HG03064 (cell line): ENCODE measurements at regions not wholly inside any gene's neighbourhood (a gene's known extent, or its start where the extent isn't known, plus 50 kb on each side); places are given as distances from the start of the nearest gene placed in this dataset.

Source experiments
- ATAC-seq: cut with Tn5 transposase; IDR thresholded peaks from one replicate; pipeline ENCODE4 v1.9.1; 2021; ENCODE audit warnings: low read depth; ENCODE audit not compliant: unreplicated experiment

- no peak for ATAC-seq
Measured at GRCh38 chr4:163748449-163748848, 254.0 kb downstream of the TMA16 start.

GRCh38 chr4:163755013-163755412 is 260.5 kb downstream of the TMA16 start:
- ATAC-seq, result peak; percentile 64

GRCh38 chr4:163757219-163757618 is 262.7 kb downstream of the TMA16 start:
- no peak for ATAC-seq

- ATAC-seq, result no peak
Measured at GRCh38 chr4:163758032-163758431, 263.5 kb downstream of the TMA16 start.

GRCh38 chr4:163762741-163763140 is 268.3 kb downstream of the TMA16 start:
- no peak for ATAC-seq

- ATAC-seq, result no peak
Measured at GRCh38 chr4:163764569-163764968, 270.1 kb downstream of the TMA16 start.

GRCh38 chr4:163768014-163768413 is 273.5 kb downstream of the TMA16 start:
- no peak for ATAC-seq

- ATAC-seq, result no peak
Measured at GRCh38 chr4:163772238-163772637, 277.7 kb downstream of the TMA16 start.

- ATAC-seq, result no peak
Measured at GRCh38 chr4:163773940-163774339, 279.4 kb downstream of the TMA16 start.

GRCh38 chr4:163776957-163777356 is 282.5 kb downstream of the TMA16 start:
- ATAC-seq, result no peak

GRCh38 chr4:163781726-163782125 is 287.2 kb downstream of the TMA16 start:
- ATAC-seq, result no peak

- ATAC-seq, result no peak
Measured at GRCh38 chr4:163790231-163790630, 295.7 kb downstream of the TMA16 start.

- no peak for ATAC-seq
Measured at GRCh38 chr4:163795885-163796284, 301.4 kb downstream of the TMA16 start.

- ATAC-seq, result no peak
Measured at GRCh38 chr4:163804001-163804400, 309.5 kb downstream of the TMA16 start.

- no peak for ATAC-seq
Measured at GRCh38 chr4:163806653-163807052, 312.2 kb downstream of the TMA16 start.

- ATAC-seq, result no peak
Measured at GRCh38 chr4:163808011-163808410, 313.5 kb downstream of the TMA16 start.

GRCh38 chr4:163810755-163811154 is 316.3 kb downstream of the TMA16 start:
- no peak for ATAC-seq

- no peak for ATAC-seq
Measured at GRCh38 chr4:163815776-163816175, 321.3 kb downstream of the TMA16 start.

- no peak for ATAC-seq
Measured at GRCh38 chr4:163816494-163816893, 322.0 kb downstream of the TMA16 start.

GRCh38 chr4:163818673-163819072 is 324.2 kb downstream of the TMA16 start:
- ATAC-seq, result no peak

- ATAC-seq, result no peak
Measured at GRCh38 chr4:163833669-163834068, 339.2 kb downstream of the TMA16 start.

GRCh38 chr4:163846008-163846407 is 351.5 kb downstream of the TMA16 start:
- ATAC-seq, result no peak

- no peak for ATAC-seq
Measured at GRCh38 chr4:163852246-163852645, 357.8 kb downstream of the TMA16 start.
